ENCODE measurements at regions not wholly inside any gene's neighbourhood (a gene's known extent, or its start where the extent isn't known, plus 50 kb on each side); places are given as distances from the start of the nearest gene placed in this dataset.

GRCh38 chr2:223210489-223210888 is 158.5 kb downstream of the KCNE4 start (continued):
- TF ChIP-seq SRSF1 (optimal IDR thresholded peaks at IDR 0.05; ENCODE audit: low read depth, low read length) = no peak

GRCh38 chr2:223214394-223215253 is 162.6 kb downstream of the KCNE4 start:
- in situ Hi-C loops (cut with HindIII; ENCODE audit: extremely low pct_ligation_motif_present, low pct_unique_long_range_greater_than_20kb) (no loop called here), intact Hi-C loops (cut with micrococcal nuclease; ENCODE audit: unreplicated experiment) (no loop called here)
- ATAC-seq (no peak), DNase-seq (ENCODE audit: low spot score) (no peak), FAIRE-seq (no peak)
- H3K4me1 ChIP-seq (ENCODE audit: insufficient read depth, low read length) = no peaks in the 10 kb centered on the region
- no peaks in the 10 kb centered on the region for H3K36me3 ChIP-seq (replicated peaks in 1 of 2; ENCODE audit: control insufficient read depth in 1 of 2, insufficient read depth in 2 of 2, low read length in 2 of 2)
- H3K27ac ChIP-seq (ENCODE audit: extremely low read length, insufficient read depth, low read length) = no peak overlapping the region
- TF ChIP-seq PHB2 (IDR thresholded peaks at IDR 0.05; ENCODE audit: partially characterized antibody) (no peak), NR2F2 (IDR thresholded peaks at IDR 0.05; ENCODE audit: borderline replicate concordance, low read depth) (no peak), NFIC (IDR thresholded peaks at IDR 0.05; ENCODE audit: low read length) (no peak)
- no peaks in the 10 kb centered on the region for H3K27me3 ChIP-seq (ENCODE audit: control insufficient read depth in 1 of 2, insufficient read depth in 2 of 2, low read length in 2 of 2)
- no peak overlapping the region for H3K4me2 ChIP-seq (ENCODE audit: low read depth, low read length)
- no peak overlapping the region for H3K9ac ChIP-seq (ENCODE audit: insufficient read depth, low read depth, low read length)
- POLR2A ChIA-PET = no interaction called here
- H2AFZ ChIP-seq (ENCODE audit: low read length) = no peak overlapping the region
- WGBS (ENCODE audit: low lambda C conversion rate) = 2% methylated on average over 5 of the region's 5 CpGs
- BruUV-seq (replicated peaks) = no TSS peak
- CTCF ChIA-PET (ENCODE audit: low intra/inter-chr PET ratio, low total read pairs) = no interaction called here
- H3K4me3 ChIP-seq (replicated peaks in 1 of 3; ENCODE audit: insufficient read depth in 1 of 3, low read depth in 2 of 3, low read length in 3 of 3) = no peak overlapping the region
- H4K20me1 ChIP-seq (ENCODE audit: insufficient read depth, low read length) = no peaks in the 10 kb centered on the region
- no peaks in the 10 kb centered on the region for H3K9me3 ChIP-seq (ENCODE audit: low read length)
- H3K79me2 ChIP-seq (ENCODE audit: insufficient read depth, low read length) = no peaks in the 10 kb centered on the region

GRCh38 chr2:223215254-223215516 is 163.2 kb downstream of the KCNE4 start:
- Histone ChIP-seq H3K4me3 (replicated peaks in 1 of 3; ENCODE audit: insufficient read depth in 1 of 3, low read depth in 2 of 3, low read length in 3 of 3) (no peak overlapping the region), H2AFZ (ENCODE audit: low read length) (no peak overlapping the region), H3K79me2 (ENCODE audit: insufficient read depth, low read length) (no peaks in the 10 kb centered on the region), H3K27me3 (ENCODE audit: control insufficient read depth in 1 of 2, insufficient read depth in 2 of 2, low read length in 2 of 2) (no peaks in the 10 kb centered on the region), H4K20me1 (ENCODE audit: insufficient read depth, low read length) (no peaks in the 10 kb centered on the region), H3K36me3 (replicated peaks in 1 of 2; ENCODE audit: control insufficient read depth in 1 of 2, insufficient read depth in 2 of 2, low read length in 2 of 2) (no peaks in the 10 kb centered on the region), H3K4me2 (ENCODE audit: low read depth, low read length) (no peak overlapping the region), H3K4me1 (ENCODE audit: insufficient read depth, low read length) (no peaks in the 10 kb centered on the region), H3K9me3 (ENCODE audit: low read length) (no peaks in the 10 kb centered on the region), H3K9ac (ENCODE audit: insufficient read depth, low read depth, low read length) (no peak overlapping the region), H3K27ac (ENCODE audit: extremely low read length, insufficient read depth, low read length) (no peak overlapping the region)
- ChIA-PET POLR2A (no interaction called here), CTCF (ENCODE audit: low intra/inter-chr PET ratio, low total read pairs) (no interaction called here)
- intact Hi-C loops (cut with micrococcal nuclease; ENCODE audit: unreplicated experiment) (no loop called here), in situ Hi-C loops (cut with HindIII; ENCODE audit: extremely low pct_ligation_motif_present, low pct_unique_long_range_greater_than_20kb) (no loop called here)
- ATAC-seq (no peak), DNase-seq (ENCODE audit: low spot score) (no peak), FAIRE-seq (no peak)
- 2% methylated on average over 2 of the region's 2 CpGs for WGBS (ENCODE audit: low lambda C conversion rate)
- BruUV-seq (replicated peaks) = no TSS peak
- TF ChIP-seq SMARCC2 (IDR thresholded peaks at IDR 0.05) = no peak
- no peak for TF ChIP-seq HNRNPH1 (optimal IDR thresholded peaks at IDR 0.05; ENCODE audit: low read depth, low read length)
- TF ChIP-seq MAFK (conservative IDR thresholded peaks at IDR 0.05 in 1 of 2, IDR thresholded peaks at IDR 0.05 in 1 of 2; ENCODE audit: low read length in 2 of 2) = no peak
- no peak for TF ChIP-seq ZNF142 (CRISPR knock-in tag; IDR thresholded peaks at IDR 0.05)
- TF ChIP-seq NPAS2 (CRISPR knock-in tag; IDR thresholded peaks at IDR 0.05; ENCODE audit: borderline replicate concordance) = no peak
- TF ChIP-seq SNAI1 (CRISPR knock-in tag; IDR thresholded peaks at IDR 0.05; ENCODE audit: borderline replicate concordance) = no peak
- no peak for TF ChIP-seq ZSCAN31 (CRISPR knock-in tag; IDR thresholded peaks at IDR 0.05; ENCODE audit: low read depth)
- no peak for TF ChIP-seq ZNF883 (CRISPR knock-in tag; IDR thresholded peaks at IDR 0.05; ENCODE audit: not compliant biosample characterization)
- TF ChIP-seq TGIF2 (CRISPR knock-in tag; IDR thresholded peaks at IDR 0.05) = no peak

All from HepG2 (cell line).